Psoas muscle (tissue), 7 donors: ENCODE measurements at regions not wholly inside any gene's neighbourhood (a gene's known extent, or its start where the extent isn't known, plus 50 kb on each side); places are given as distances from the start of the nearest gene placed in this dataset.

Experiments
- ATAC-seq, 4 donors: fragments of 200-7000 bp; cut with Tn5 transposase; one replicate each; pipeline ENCODE4 v1.9.1; 2020; ENCODE audit warnings: moderate library complexity in 3 of 4, mild to moderate bottlenecking in 2 of 4
- DNase-seq, 2 donors: peaks; one replicate each; pipeline ENCODE4 v3.0.0-alpha.2; 2020
- H3K27ac ChIP-seq: fragments of 200-600 bp; one replicate; pipeline ENCODE4 v1.8.0; 2022
- H3K27me3 ChIP-seq, 3 donors: fragments of 200-600 bp in 1 of 3; one replicate each; pipeline versions ENCODE4 v1.6.1 to v1.8.0; 2013 to 2022; ENCODE audit warnings: low read length in 2 of 3, mild to moderate bottlenecking in 2 of 3, moderate library complexity in 1 of 3; ENCODE audit not compliant: insufficient read depth in 3 of 3
- H3K36me3 ChIP-seq, 2 donors: fragments of 200-600 bp in 1 of 2; one replicate each; pipeline versions ENCODE4 v1.6.1 to v1.8.0; 2013 to 2022; ENCODE audit warnings: low read depth in 1 of 2, mild to moderate bottlenecking in 1 of 2, moderate library complexity in 1 of 2; ENCODE audit not compliant: insufficient read depth in 1 of 2
- H3K4me1 ChIP-seq: fragments of 200-600 bp; one replicate; pipeline ENCODE4 v1.8.0; 2022
- H3K4me3 ChIP-seq: fragments of 200-600 bp; one replicate; pipeline ENCODE4 v1.8.0; 2022; ENCODE audit warnings: mild to moderate bottlenecking
- H3K9me3 ChIP-seq: fragments of 200-600 bp; one replicate; pipeline ENCODE4 v1.8.0; 2022
- WGBS, 3 donors: extraction: QIAGEN DNeasy Blood & Tissue Kit; methylation state at CpG; one replicate each; pipeline versions ENCODE4 v1.1.6 to v1.1.7; 2013; 5-methylcytosine and 5-hydroxymethylcytosine counted together
- intact Hi-C, 2 donors: fragments of 100-400 bp; cut with DNase I; formaldehyde crosslinking; loops; one replicate each; pipeline versions ENCODE4 v1.11.0 to v1.14.2; 2022
- TF ChIP-seq, protein P1 (sequence below): fragments of 200-600 bp; IDR thresholded peaks from one replicate; pipeline ENCODE4 v1.8.0; 2022; ENCODE audit warnings: antibody characterized with exemption
- donor health status: healthy with polysubstance abuse.
- donor health status: DM: no; HTN: no; CAD: no; lungs with moderate emphysema.
- donor health status: Bipolar disorder and iron deficiency.
- donor health status: healthy.
- donor health status: DM: yes; HTN: yes; CAD: no.
- donor health status: DM: no; HTN: no; CAD: no.
- donor health status: DM: yes; HTN: yes; CAD: no.

DNA sequence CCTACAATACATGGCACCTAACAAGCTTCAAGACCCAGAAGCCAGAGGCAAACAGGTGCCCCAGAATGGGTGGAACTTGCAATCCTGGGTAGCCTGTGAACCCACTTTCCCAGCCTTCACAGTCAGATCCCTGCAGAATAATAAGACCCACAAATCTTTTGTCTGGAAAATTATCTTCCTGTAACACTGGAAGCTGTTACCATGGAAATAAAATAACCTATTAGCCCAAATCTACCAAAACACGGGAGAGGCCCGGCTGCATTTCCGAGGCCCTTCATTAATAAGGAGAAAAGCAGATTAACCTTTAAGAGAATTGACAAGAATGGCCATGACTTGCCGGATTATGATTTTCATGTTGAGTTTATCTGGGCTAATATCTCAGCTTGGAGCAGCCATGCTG lies 256.1 kb upstream of the PROK2 start:
- Histone ChIP-seq H3K27me3 (peaks cover 0 to 2% (median 0%) of the 10 kb centered on the region in 3 donors), H3K27ac (no peak overlapping the region), H3K4me3 (no peak overlapping the region), H3K9me3 (no peaks in the 10 kb centered on the region), H3K4me1 (no peaks in the 10 kb centered on the region), H3K36me3 (no peaks in the 10 kb centered on the region)
- DNase-seq (no peak), ATAC-seq (no peak)
- TF ChIP-seq, protein P1, sequence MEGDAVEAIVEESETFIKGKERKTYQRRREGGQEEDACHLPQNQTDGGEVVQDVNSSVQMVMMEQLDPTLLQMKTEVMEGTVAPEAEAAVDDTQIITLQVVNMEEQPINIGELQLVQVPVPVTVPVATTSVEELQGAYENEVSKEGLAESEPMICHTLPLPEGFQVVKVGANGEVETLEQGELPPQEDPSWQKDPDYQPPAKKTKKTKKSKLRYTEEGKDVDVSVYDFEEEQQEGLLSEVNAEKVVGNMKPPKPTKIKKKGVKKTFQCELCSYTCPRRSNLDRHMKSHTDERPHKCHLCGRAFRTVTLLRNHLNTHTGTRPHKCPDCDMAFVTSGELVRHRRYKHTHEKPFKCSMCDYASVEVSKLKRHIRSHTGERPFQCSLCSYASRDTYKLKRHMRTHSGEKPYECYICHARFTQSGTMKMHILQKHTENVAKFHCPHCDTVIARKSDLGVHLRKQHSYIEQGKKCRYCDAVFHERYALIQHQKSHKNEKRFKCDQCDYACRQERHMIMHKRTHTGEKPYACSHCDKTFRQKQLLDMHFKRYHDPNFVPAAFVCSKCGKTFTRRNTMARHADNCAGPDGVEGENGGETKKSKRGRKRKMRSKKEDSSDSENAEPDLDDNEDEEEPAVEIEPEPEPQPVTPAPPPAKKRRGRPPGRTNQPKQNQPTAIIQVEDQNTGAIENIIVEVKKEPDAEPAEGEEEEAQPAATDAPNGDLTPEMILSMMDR, result no peak
- WGBS, 3 donors, result 45 to 64% (median 48%) methylated on average over 4 of the region's 4 CpGs
- intact Hi-C loops, result no loop called here

DNA sequence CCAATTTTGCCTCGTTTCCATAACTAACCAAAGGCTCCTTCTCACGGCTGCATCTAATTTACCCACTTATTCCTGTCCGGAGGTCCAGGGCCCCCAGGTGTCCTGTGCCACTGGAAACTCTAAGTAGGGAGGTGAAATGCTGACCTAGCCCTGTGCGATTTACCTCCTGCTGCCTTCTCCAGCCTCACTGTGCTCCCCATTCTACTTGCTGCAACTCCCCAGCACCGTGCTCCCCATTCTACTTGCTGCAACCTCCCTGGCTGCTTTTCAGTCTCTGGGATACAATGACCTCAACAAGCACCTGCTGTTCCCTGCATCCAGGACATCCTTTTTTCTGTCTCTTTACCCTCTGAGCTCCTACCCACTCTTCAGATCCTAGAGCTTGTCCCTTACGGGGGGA lies 254.7 kb upstream of the PROK2 start:
- intact Hi-C loops, result no loop called here
- H3K27me3 ChIP-seq, result peaks cover 0 to 2% (median 0%) of the 10 kb centered on the region in 3 donors
- WGBS, 3 donors, result 95 to 96% (median 95%) methylated on average over 6 of the region's 6 CpGs
- H3K4me3 ChIP-seq, result no peak overlapping the region
- no peak overlapping the region for H3K27ac ChIP-seq
- no peaks in the 10 kb centered on the region for H3K9me3 ChIP-seq
- TF ChIP-seq, protein P1, result no peak
- no peaks in the 10 kb centered on the region for H3K36me3 ChIP-seq
- no peak for DNase-seq
- no peaks in the 10 kb centered on the region for H3K4me1 ChIP-seq
- no peak for ATAC-seq

- ATAC-seq (no peak), DNase-seq (no peak)
- intact Hi-C loops, result no loop called here
- TF ChIP-seq, protein P1, result no peak
- Histone ChIP-seq H3K4me3 (no peak overlapping the region), H3K4me1 (no peaks in the 10 kb centered on the region), H3K27ac (no peak overlapping the region), H3K36me3 (no peaks in the 10 kb centered on the region), H3K9me3 (no peaks in the 10 kb centered on the region), H3K27me3 (peaks cover 0 to 2% (median 0%) of the 10 kb centered on the region in 3 donors)
- WGBS, 3 donors, result 54 to 69% (median 55%) methylated on average over 1 of the region's 1 CpG
Observed at GRCh38 chr3:72036899-72037298, 252.0 kb upstream of the PROK2 start.

DNA sequence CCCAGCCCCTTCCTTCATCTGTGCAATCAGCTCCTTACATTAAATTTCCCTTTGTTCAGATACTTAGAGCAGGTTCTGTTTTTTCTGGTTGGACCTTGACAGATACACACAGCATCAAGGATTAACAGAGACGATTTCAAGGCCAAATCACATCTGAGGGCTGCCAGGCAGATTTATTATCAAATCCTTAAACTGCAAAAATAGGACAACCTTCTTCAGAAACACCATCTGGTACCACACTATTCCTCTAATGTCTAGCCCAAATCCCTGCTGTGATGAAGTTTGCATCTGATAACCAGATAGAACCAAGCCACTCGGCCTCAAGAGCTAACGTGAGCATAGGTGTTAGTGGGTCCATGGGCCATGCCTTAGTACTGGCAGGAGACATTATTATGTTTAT lies 250.7 kb upstream of the PROK2 start:
- ATAC-seq, result no peak
- intact Hi-C loops, result no loop called here
- H3K9me3 ChIP-seq, result no peaks in the 10 kb centered on the region
- H3K4me3 ChIP-seq, result no peak overlapping the region
- 87 to 93% (median 88%) methylated on average over 3 of the region's 3 CpGs for WGBS, 3 donors
- no peaks in the 10 kb centered on the region for H3K4me1 ChIP-seq
- TF ChIP-seq, protein P1, result no peak
- no peak for DNase-seq
- H3K36me3 ChIP-seq, result no peaks in the 10 kb centered on the region
- H3K27ac ChIP-seq, result no peak overlapping the region
- peaks cover 0 to 1% (median 0%) of the 10 kb centered on the region in 3 donors for H3K27me3 ChIP-seq

- no peak for ATAC-seq
- H3K27me3 ChIP-seq, result no peaks in the 10 kb centered on the region
- intact Hi-C loops, result no loop called here
- no peak overlapping the region for H3K4me3 ChIP-seq
- no peaks in the 10 kb centered on the region for H3K36me3 ChIP-seq
- no peak for DNase-seq
- TF ChIP-seq, protein P1, result no peak
- 81 to 100% (median 89%) methylated on average over 1 of the region's 1 CpG for WGBS, 3 donors
- no peak overlapping the region for H3K27ac ChIP-seq
- no peaks in the 10 kb centered on the region for H3K4me1 ChIP-seq
- H3K9me3 ChIP-seq, result no peaks in the 10 kb centered on the region
Observed at GRCh38 chr3:72034986-72035385, 250.0 kb upstream of the PROK2 start.
